GDM1 (cell line): ENCODE measurements at regions not wholly inside any gene's neighbourhood (a gene's known extent, or its start where the extent isn't known, plus 50 kb on each side); places are given as distances from the start of the nearest gene placed in this dataset.

ENCODE experiments used
- DNase-seq: peaks from one replicate; lab custom pipeline; 2025; lab: John Stamatoyannopoulos, UW

- no peak for DNase-seq
These were observed 315.9 kb upstream of the TBL1XR1 start for GRCh38 chr3:177512945-177513814.

GRCh38 chr3:177513815-177514610 is 316.7 kb upstream of the TBL1XR1 start:
- DNase-seq, result no peak

GRCh38 chr3:177514611-177515499 is 317.6 kb upstream of the TBL1XR1 start:
- DNase-seq, result no peak

- no peak for DNase-seq
These were observed 318.5 kb upstream of the TBL1XR1 start for GRCh38 chr3:177515786-177516157.

GRCh38 chr3:177516158-177517011 is 319.1 kb upstream of the TBL1XR1 start:
- no peak for DNase-seq

- no peak for DNase-seq
These were observed 320.6 kb upstream of the TBL1XR1 start for GRCh38 chr3:177517906-177518305.

GRCh38 chr3:177519588-177519987 is 322.3 kb upstream of the TBL1XR1 start:
- DNase-seq, result no peak

- no peak for DNase-seq
These were observed 324.0 kb upstream of the TBL1XR1 start for GRCh38 chr3:177521305-177521704.

- DNase-seq, result no peak
These were observed 324.8 kb upstream of the TBL1XR1 start for GRCh38 chr3:177522051-177522450.

- DNase-seq, result no peak
These were observed 325.9 kb upstream of the TBL1XR1 start for GRCh38 chr3:177523067-177523675.

GRCh38 chr3:177523872-177524438 is 326.7 kb upstream of the TBL1XR1 start:
- DNase-seq, result no peak

GRCh38 chr3:177524742-177525141 is 327.5 kb upstream of the TBL1XR1 start:
- no peak for DNase-seq

- no peak for DNase-seq
These were observed 328.1 kb upstream of the TBL1XR1 start for GRCh38 chr3:177525414-177525813.

- DNase-seq, result peak; percentile 12
These were observed 328.9 kb upstream of the TBL1XR1 start for GRCh38 chr3:177525987-177526712.

- DNase-seq, result no peak
These were observed 329.9 kb upstream of the TBL1XR1 start for GRCh38 chr3:177527182-177527581.

- DNase-seq, result no peak
These were observed 331.2 kb upstream of the TBL1XR1 start for GRCh38 chr3:177528306-177529070.

- no peak for DNase-seq
These were observed 331.8 kb upstream of the TBL1XR1 start for GRCh38 chr3:177529071-177529550.

- DNase-seq, result no peak
These were observed 332.5 kb upstream of the TBL1XR1 start for GRCh38 chr3:177529716-177530335.
